ENCODE measurements at regions not wholly inside any gene's neighbourhood (a gene's known extent, or its start where the extent isn't known, plus 50 kb on each side); places are given as distances from the start of the nearest gene placed in this dataset.
A peak's percentile ranks its signal among the peaks of the same experiment; 100 is the strongest.

GRCh38 chr12:89883630-89884389 lies 175.2 kb upstream of the ATP2B1 start:
- TF ChIP-seq CTCF (IDR thresholded peaks at IDR 0.05; ENCODE audit: insufficient read depth, low read depth, low read length): no peak
- no peak overlapping the region for H3K4me3 ChIP-seq (ENCODE audit: low read depth, low read length)
- DNase-seq (ENCODE audit: low read depth): no peak

GRCh38 chr12:89882792-89883191 lies 174.2 kb upstream of the ATP2B1 start:
- TF ChIP-seq CTCF (IDR thresholded peaks at IDR 0.05; ENCODE audit: insufficient read depth, low read depth, low read length): no peak
- no peak for DNase-seq (ENCODE audit: low read depth)

GRCh38 chr12:89882050-89882449 lies 173.4 kb upstream of the ATP2B1 start:
- no peak for TF ChIP-seq CTCF (IDR thresholded peaks at IDR 0.05; ENCODE audit: insufficient read depth, low read depth, low read length)
- peak; percentile 95 for DNase-seq (ENCODE audit: low read depth)
- H3K4me3 ChIP-seq (ENCODE audit: low read depth, low read length): no peak overlapping the region

More at GRCh38 chr12:89882792-89883191, 174.2 kb upstream of the ATP2B1 start:
- no peak overlapping the region for H3K4me3 ChIP-seq (ENCODE audit: low read depth, low read length)

DNA sequence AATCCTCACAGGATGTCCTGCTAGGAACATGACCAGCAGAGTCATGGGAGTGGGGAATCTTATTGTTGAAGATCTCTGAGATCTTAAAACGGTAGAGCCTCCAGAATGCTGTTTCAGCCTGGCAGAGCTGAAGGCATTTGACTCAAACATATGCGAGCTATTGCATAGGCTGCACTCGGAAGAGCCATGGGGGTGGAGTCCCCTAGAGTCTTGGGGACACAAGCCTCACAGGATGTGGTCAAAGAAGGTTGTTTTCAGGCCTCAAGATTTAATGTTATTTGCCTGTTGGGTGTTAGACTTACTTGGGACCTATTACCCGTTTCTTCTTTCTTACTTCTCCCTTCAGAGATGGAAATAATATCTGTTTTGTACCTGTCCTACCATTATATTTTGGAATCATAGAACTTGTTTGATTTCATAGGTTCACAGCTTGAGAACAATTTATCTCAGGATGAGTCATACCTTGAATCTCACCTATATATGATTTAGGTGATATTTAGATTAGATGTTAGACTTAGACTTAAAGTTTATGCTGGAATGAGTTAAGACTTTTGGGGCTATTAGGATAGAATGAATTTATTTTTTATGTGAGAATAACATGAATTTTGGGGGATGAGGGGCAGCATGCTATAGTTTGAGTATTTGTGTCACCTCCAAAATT lies 172.2 kb upstream of the ATP2B1 start:
- TF ChIP-seq CTCF (IDR thresholded peaks at IDR 0.05; ENCODE audit: insufficient read depth, low read depth, low read length): no peak
- no peak overlapping the region for H3K4me3 ChIP-seq (ENCODE audit: low read depth, low read length)
- no peak for DNase-seq (ENCODE audit: low read depth)

DNA sequence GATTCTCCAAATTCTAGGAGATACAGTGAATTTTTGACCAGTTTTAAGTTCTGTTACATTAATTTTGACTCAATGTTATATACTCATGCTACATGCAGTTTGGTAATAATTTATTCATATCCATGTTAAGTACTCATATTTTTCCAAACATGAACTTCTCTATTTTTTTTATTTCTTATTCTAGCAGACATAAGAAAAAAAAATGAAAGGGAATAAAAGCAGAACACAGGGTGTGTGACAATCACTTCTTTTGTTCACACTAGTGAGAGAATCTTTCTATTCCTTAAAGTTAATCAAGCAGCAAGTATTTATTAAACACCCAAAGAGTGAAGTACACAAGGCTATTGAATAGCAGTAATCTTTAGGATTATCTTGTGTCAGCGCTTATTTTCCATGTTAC lies 171.1 kb upstream of the ATP2B1 start:
- DNase-seq (ENCODE audit: low read depth): no peak
- no peak for TF ChIP-seq CTCF (IDR thresholded peaks at IDR 0.05; ENCODE audit: insufficient read depth, low read depth, low read length)
- no peak overlapping the region for H3K4me3 ChIP-seq (ENCODE audit: low read depth, low read length)

DNA sequence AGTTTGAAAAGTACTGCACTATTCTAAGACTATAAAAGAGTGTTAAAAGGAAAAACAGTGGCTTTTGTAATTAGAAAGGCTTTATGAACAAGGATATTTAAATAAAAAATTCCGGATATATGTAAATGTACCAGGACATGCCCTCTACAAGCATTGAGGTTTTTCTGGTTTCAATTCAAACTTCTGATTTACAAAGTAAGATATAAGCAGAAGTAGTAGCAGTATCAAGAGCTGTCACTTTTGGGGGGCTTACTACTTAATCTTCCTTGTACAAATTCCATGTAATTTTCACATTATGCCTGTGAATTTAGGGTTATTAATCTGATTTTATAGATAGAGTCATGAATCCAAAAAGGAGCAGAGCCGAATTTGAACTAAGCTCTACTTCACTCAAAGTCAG lies 170.3 kb upstream of the ATP2B1 start:
- TF ChIP-seq CTCF (IDR thresholded peaks at IDR 0.05; ENCODE audit: insufficient read depth, low read depth, low read length): no peak
- no peak overlapping the region for H3K4me3 ChIP-seq (ENCODE audit: low read depth, low read length)
- DNase-seq (ENCODE audit: low read depth): no peak
